Non-pigmented ciliary epithelial cell (primary cell): ENCODE measurements at regions not wholly inside any gene's neighbourhood (a gene's known extent, or its start where the extent isn't known, plus 50 kb on each side); places are given as distances from the start of the nearest gene placed in this dataset.

ENCODE experiments used
- DNase-seq: peaks from one replicate; pipeline ENCODE4 v3.0.0-alpha.2; 2010; ENCODE audit warnings: low read depth

- DNase-seq = no peak
Observed at GRCh38 chr5:167863883-167864282, 427.6 kb upstream of the WWC1 start.

- no peak for DNase-seq
Observed at GRCh38 chr5:167864801-167865200, 426.6 kb upstream of the WWC1 start.

- DNase-seq = no peak
Observed at GRCh38 chr5:167866797-167867196, 424.6 kb upstream of the WWC1 start.

GRCh38 chr5:167867281-167867680 lies 424.2 kb upstream of the WWC1 start:
- no peak for DNase-seq

GRCh38 chr5:167869125-167869524 lies 422.3 kb upstream of the WWC1 start:
- DNase-seq = no peak

- no peak for DNase-seq
Observed at GRCh38 chr5:167870055-167870454, 421.4 kb upstream of the WWC1 start.

- no peak for DNase-seq
Observed at GRCh38 chr5:167871091-167871490, 420.4 kb upstream of the WWC1 start.

- no peak for DNase-seq
Observed at GRCh38 chr5:167872791-167873190, 418.7 kb upstream of the WWC1 start.

- DNase-seq = no peak
Observed at GRCh38 chr5:167877114-167877722, 414.2 kb upstream of the WWC1 start.

GRCh38 chr5:167877924-167878323 lies 413.5 kb upstream of the WWC1 start:
- DNase-seq = no peak

GRCh38 chr5:167880420-167880819 lies 411.0 kb upstream of the WWC1 start:
- no peak for DNase-seq

- no peak for DNase-seq
Observed at GRCh38 chr5:167881041-167881440, 410.4 kb upstream of the WWC1 start.

GRCh38 chr5:167886196-167886595 lies 405.2 kb upstream of the WWC1 start:
- no peak for DNase-seq

- DNase-seq = no peak
Observed at GRCh38 chr5:167888393-167888792, 403.1 kb upstream of the WWC1 start.

- DNase-seq = no peak
Observed at GRCh38 chr5:167889276-167889675, 402.2 kb upstream of the WWC1 start.

- no peak for DNase-seq
Observed at GRCh38 chr5:167892352-167893115, 398.9 kb upstream of the WWC1 start.

- DNase-seq = no peak
Observed at GRCh38 chr5:167893271-167893670, 398.2 kb upstream of the WWC1 start.

- no peak for DNase-seq
Observed at GRCh38 chr5:167894631-167895472, 396.6 kb upstream of the WWC1 start.

- DNase-seq = no peak
Observed at GRCh38 chr5:167895899-167896659, 395.4 kb upstream of the WWC1 start.

- DNase-seq = no peak
Observed at GRCh38 chr5:167896814-167897213, 394.6 kb upstream of the WWC1 start.

GRCh38 chr5:167897371-167897770 lies 394.1 kb upstream of the WWC1 start:
- no peak for DNase-seq

- DNase-seq = no peak
Observed at GRCh38 chr5:167898361-167899042, 392.9 kb upstream of the WWC1 start.
